ENCODE measurements at regions not wholly inside any gene's neighbourhood (a gene's known extent, or its start where the extent isn't known, plus 50 kb on each side); places are given as distances from the start of the nearest gene placed in this dataset.

DNA sequence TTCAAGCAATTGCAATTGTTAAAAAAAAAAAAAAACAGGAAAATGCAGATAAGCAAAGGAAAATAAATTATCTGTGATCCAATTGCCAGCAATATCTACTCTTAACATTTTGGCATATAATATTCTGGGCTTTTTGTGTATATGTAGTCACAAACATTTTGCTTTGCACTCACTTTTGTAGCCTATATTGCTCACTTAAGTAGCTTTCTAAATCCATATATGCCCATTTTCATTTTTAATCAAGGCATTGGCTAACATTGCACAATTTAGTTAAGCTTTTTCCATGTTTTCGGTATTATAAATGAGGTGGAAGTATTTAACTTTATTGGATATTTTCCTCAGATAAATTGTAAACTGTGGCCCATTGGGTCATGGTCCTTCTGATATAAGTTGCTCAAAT, 466.3 kb upstream of the ATP2B1 start:
- no peak overlapping the region for H3K4me3 Mint-ChIP-seq
- no peaks in the 10 kb centered on the region for H3K27me3 Mint-ChIP-seq (ENCODE audit: low read depth)
- no peaks in the 10 kb centered on the region for H3K9me3 Mint-ChIP-seq
- no peak overlapping the region for H3K27ac Mint-ChIP-seq (ENCODE audit: unreplicated experiment)
- no peaks in the 10 kb centered on the region for H3K4me1 Mint-ChIP-seq
- TF ChIP-seq, protein P1, sequence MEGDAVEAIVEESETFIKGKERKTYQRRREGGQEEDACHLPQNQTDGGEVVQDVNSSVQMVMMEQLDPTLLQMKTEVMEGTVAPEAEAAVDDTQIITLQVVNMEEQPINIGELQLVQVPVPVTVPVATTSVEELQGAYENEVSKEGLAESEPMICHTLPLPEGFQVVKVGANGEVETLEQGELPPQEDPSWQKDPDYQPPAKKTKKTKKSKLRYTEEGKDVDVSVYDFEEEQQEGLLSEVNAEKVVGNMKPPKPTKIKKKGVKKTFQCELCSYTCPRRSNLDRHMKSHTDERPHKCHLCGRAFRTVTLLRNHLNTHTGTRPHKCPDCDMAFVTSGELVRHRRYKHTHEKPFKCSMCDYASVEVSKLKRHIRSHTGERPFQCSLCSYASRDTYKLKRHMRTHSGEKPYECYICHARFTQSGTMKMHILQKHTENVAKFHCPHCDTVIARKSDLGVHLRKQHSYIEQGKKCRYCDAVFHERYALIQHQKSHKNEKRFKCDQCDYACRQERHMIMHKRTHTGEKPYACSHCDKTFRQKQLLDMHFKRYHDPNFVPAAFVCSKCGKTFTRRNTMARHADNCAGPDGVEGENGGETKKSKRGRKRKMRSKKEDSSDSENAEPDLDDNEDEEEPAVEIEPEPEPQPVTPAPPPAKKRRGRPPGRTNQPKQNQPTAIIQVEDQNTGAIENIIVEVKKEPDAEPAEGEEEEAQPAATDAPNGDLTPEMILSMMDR (conservative IDR thresholded peaks at IDR 0.05) = no peak
- no peak for DNase-seq (ENCODE audit: low read depth, low spot score)
- no peaks in the 10 kb centered on the region for H3K36me3 Mint-ChIP-seq (ENCODE audit: low read depth)

DNA sequence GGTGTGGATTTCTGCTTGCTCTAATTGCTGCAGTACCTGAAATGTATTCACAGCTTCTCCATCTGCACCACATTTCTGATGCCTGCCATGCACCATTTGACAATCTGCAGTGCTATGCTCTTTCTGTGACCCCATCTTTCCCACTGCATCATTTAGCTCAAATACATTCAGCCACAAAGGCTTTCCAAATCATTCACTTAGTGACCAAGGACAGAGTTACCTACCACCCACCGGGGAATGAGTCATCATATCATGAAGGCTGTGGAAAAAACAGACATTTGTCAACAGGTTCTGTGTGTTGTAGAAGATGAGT, 465.5 kb upstream of the ATP2B1 start:
- DNase-seq (ENCODE audit: low read depth, low spot score) = no peak
- H3K9me3 Mint-ChIP-seq = no peaks in the 10 kb centered on the region
- H3K4me1 Mint-ChIP-seq = no peaks in the 10 kb centered on the region
- no peak overlapping the region for H3K4me3 Mint-ChIP-seq
- TF ChIP-seq, protein P1 (conservative IDR thresholded peaks at IDR 0.05) = no peak
- H3K27ac Mint-ChIP-seq (ENCODE audit: unreplicated experiment) = no peak overlapping the region
- H3K27me3 Mint-ChIP-seq (ENCODE audit: low read depth) = no peaks in the 10 kb centered on the region
- H3K36me3 Mint-ChIP-seq (ENCODE audit: low read depth) = no peaks in the 10 kb centered on the region

DNA sequence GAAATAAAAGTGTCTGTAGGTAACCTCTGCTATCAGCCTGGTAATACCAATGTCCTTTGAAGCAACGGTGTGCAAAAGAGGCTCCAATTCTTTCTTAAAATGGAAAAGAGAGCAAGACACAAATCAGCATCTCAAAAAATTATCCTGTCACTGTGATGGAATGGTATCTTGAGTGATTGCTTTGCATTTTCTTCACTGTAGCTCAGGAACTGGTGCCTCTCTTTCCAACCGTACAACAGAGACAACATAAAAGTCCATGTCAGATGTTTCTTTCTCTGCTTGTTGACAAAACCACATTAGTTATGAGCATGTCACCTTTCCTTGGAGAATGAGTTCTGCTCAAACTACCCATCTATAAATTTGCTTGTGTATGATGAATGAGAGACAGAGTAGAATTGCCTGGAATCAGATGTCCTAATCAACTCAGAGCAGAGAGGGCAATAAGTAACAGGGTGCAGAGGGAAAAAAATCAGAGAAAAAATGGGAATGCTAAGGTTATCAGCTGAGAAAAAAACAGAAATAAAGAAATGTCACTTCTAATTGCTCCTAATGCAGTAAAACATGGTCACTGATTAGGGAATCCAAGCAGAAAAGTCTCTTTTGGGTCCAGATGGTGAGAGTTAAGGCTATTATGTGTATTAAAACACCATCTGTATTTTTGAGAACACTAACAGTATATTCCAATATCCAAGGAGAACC, 465.0 kb upstream of the ATP2B1 start:
- H3K36me3 Mint-ChIP-seq (ENCODE audit: low read depth) = no peaks in the 10 kb centered on the region
- DNase-seq (ENCODE audit: low read depth, low spot score) = no peak
- H3K27ac Mint-ChIP-seq (ENCODE audit: unreplicated experiment) = no peak overlapping the region
- TF ChIP-seq, protein P1 (conservative IDR thresholded peaks at IDR 0.05) = no peak
- H3K4me3 Mint-ChIP-seq = no peak overlapping the region
- H3K27me3 Mint-ChIP-seq (ENCODE audit: low read depth) = no peaks in the 10 kb centered on the region
- no peaks in the 10 kb centered on the region for H3K9me3 Mint-ChIP-seq
- no peaks in the 10 kb centered on the region for H3K4me1 Mint-ChIP-seq

DNA sequence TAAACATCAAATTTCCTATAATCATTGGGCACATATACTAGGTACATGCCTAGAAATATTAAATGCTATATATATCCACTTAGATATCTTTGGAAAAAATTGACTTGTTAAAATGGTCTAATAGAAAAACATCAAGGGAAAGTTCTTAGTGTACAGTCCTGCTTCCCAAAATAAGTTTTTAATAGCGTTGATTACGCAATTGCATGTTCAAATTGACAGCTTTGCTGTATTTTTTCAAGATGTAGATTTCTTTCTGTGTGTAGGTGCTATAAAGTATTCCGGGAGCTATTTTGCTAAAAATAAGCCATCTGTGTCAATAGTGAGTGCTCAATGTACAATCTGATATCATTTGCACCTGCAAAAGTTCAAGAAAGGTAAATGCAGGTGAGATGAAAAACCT, 463.9 kb upstream of the ATP2B1 start:
- DNase-seq (ENCODE audit: low read depth, low spot score) = no peak
- H3K4me3 Mint-ChIP-seq = no peak overlapping the region
- peaks cover 4% of the 10 kb centered on the region for H3K4me1 Mint-ChIP-seq
- no peaks in the 10 kb centered on the region for H3K36me3 Mint-ChIP-seq (ENCODE audit: low read depth)
- H3K27ac Mint-ChIP-seq (ENCODE audit: unreplicated experiment) = no peak overlapping the region
- H3K27me3 Mint-ChIP-seq (ENCODE audit: low read depth) = no peaks in the 10 kb centered on the region
- TF ChIP-seq, protein P1 (conservative IDR thresholded peaks at IDR 0.05) = no peak
- no peaks in the 10 kb centered on the region for H3K9me3 Mint-ChIP-seq

DNA sequence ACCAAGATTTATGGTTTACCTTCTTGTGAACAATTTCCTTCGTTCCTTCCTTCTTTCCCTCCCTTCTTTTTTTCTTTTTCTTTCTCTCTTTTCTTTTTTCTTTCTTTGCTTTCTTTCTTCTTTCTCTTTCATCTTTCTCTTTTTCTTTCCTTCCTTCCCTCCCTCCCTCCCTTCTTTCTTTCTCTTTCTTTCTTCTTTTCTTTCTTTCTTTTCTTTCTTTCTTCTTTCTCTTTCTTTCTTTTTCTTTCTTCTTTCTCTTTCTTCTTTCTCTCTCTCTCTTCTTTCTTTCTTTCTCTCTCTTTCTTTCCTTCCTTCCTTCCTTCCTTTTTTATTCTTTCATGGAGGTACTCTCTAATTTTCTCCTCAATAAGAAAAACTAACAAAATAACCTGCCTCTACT, 462.1 kb upstream of the ATP2B1 start:
- Mint-ChIP-seq H3K27ac (ENCODE audit: unreplicated experiment) (no peak overlapping the region), H3K9me3 (no peaks in the 10 kb centered on the region), H3K4me1 (peaks cover 7% of the 10 kb centered on the region), H3K36me3 (ENCODE audit: low read depth) (no peaks in the 10 kb centered on the region), H3K4me3 (no peak overlapping the region), H3K27me3 (ENCODE audit: low read depth) (no peaks in the 10 kb centered on the region)
- no peak for DNase-seq (ENCODE audit: low read depth, low spot score)
- TF ChIP-seq, protein P1 (conservative IDR thresholded peaks at IDR 0.05) = no peak
